NCI-H2081 treated with DMSO at 0.1 percent for 48 hours (cell line): ENCODE measurements at regions not wholly inside any gene's neighbourhood (a gene's known extent, or its start where the extent isn't known, plus 50 kb on each side); places are given as distances from the start of the nearest gene placed in this dataset.

Source experiments
- DNase-seq: peaks from one replicate; lab custom pipeline; 2025; lab: John Stamatoyannopoulos, UW

DNA sequence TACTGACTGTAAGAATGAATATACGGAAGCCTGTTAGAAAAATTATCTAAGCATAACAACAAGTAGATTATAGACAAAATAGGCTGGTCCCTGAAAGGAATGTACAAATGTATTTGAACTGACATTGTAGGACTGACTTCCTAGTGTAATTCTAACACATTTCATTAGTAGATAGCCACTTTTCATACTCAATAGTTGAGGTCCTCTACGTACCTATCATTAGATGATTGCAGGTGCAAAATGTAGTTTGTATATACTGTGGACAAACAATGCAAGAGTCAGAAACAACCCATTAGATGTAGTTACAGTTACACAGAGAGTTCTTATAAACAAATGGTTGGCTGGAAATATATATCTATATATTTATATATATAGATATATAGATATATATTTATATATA lies 402.3 kb upstream of the SLITRK6 start:
- DNase-seq: no peak

- DNase-seq: no peak
Observed at GRCh38 chr13:86193281-86193680, 394.1 kb upstream of the SLITRK6 start.

- no peak for DNase-seq
Observed at GRCh38 chr13:86188170-86188569, 389.0 kb upstream of the SLITRK6 start.

DNA sequence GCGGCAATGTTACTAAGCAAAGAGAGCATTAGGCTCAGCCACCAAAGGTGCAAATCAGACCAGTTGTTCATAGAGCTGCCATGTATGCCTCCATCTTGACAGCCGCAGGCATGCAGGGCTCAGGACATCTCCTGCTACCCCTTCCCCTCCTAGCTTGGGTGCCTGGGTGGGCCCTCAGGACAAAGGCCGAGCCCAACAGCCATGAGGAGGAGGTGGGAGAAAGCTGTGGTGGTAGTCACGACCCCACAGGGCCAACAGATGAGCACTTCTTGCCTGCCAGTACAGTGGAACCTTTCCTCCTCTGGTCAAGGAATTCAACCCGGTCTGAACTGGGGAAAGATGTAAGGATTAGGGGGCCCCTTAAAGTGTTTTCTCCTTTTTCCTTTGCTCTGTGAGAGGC lies 386.4 kb upstream of the SLITRK6 start:
- DNase-seq: no peak

GRCh38 chr13:86185107-86185506 lies 385.9 kb upstream of the SLITRK6 start:
- no peak for DNase-seq

GRCh38 chr13:86174622-86175021 lies 375.4 kb upstream of the SLITRK6 start:
- DNase-seq: no peak

GRCh38 chr13:86172961-86173360 lies 373.7 kb upstream of the SLITRK6 start:
- no peak for DNase-seq

DNA sequence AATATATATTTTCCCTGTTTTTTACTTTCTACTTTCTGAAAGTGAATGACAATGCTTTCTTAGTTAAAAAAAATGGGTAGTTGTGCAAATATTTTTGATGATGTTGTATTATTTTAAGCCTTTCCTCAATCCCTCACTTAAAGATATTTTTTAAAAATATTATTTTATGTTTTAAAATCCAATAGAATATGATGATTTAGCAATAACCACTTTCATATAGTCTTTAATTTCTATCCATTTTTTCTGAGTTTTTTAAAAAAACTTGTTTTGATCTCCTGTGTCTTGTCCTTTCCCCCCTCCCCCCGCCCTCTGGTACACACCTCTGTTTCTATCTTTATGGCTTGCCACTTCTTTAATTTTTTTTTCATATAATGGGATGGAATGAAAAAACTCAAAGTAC lies 362.0 kb upstream of the SLITRK6 start:
- DNase-seq: no peak

GRCh38 chr13:86155756-86156155 lies 356.5 kb upstream of the SLITRK6 start:
- no peak for DNase-seq

- no peak for DNase-seq
Observed at GRCh38 chr13:86142080-86142479, 342.9 kb upstream of the SLITRK6 start.

DNA sequence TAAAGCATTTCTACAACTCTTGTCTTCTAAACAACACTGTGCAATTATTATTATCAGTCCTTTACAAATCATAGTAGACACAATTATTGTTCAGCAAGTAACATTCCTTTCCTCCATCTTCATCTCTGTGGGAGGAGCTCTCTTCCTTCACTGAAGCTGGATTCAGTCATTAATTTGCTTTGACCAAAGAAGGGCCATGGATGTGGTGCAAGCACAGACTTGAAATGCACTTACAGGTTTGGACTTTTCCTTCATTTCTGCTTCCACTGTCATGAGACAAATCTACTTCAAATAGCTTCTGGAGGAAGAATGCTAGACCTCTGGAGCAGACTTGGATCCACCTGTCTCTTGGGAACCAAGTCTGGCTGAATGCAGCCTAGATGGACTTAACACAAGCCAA lies 336.6 kb upstream of the SLITRK6 start:
- no peak for DNase-seq

- DNase-seq: no peak
Observed at GRCh38 chr13:86121881-86122280, 322.7 kb upstream of the SLITRK6 start.

DNA sequence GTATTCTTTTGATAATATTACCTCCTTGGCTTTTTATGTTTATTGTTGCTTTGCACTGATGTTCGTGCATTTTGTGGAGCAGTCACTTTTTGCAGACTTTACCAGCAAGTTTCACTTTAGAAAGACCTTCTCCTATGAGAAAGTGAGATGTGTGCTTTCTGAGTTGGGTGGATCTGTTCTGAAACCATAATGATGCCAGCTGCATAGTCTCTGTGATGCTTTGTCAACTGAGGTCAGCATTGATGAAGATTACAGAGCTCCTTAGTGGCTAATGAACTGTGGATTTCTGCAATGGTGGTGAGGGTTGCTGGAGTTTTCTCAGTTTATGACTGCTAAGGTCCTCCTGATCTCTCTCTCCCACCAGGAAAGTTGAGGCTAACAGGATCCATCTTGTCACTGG lies 309.9 kb upstream of the SLITRK6 start:
- DNase-seq: no peak

- no peak for DNase-seq
Observed at GRCh38 chr13:86108334-86108733, 309.1 kb upstream of the SLITRK6 start.

DNA sequence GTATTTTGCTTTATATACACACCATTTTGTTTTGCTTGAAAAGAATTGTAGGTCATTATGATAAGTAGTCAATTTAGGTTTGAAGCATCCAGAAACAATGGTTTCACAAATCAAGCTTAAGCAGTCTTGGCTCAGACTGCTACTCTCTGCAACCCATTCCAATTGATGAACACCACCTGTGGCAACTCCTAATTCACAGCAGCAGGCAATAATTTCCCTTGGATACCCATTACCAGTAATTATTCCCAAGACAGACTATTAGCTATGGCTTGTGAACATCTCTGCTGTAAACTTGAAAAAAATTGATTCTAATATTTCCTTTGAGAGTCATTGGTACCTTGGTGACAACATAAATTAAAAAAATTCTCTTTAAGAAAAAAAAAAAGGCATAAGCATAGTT lies 299.3 kb upstream of the SLITRK6 start:
- DNase-seq: no peak

DNA sequence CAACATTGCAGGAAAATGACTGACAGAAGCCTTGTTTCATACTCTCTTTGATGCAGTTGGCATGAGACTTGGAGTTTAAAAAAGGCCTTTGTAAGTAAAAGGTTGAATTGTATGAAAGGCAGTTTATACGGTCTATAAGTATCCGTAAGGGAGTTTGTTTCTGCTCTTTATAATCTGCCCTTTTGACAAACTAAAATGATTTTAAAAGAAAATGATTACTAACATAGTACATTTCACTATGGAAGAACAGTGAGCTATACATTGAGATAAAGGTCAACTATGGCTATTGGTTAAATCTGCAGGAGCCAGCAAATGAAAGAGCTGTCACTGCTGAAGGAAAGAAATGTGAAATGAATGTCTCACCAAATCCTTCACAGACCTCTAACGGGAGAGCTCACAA lies 296.1 kb upstream of the SLITRK6 start:
- DNase-seq: no peak

- DNase-seq: no peak
Observed at GRCh38 chr13:86090181-86090580, 291.0 kb upstream of the SLITRK6 start.

GRCh38 chr13:86087244-86087643 lies 288.0 kb upstream of the SLITRK6 start:
- no peak for DNase-seq

- no peak for DNase-seq
Observed at GRCh38 chr13:86085890-86086289, 286.7 kb upstream of the SLITRK6 start.

DNA sequence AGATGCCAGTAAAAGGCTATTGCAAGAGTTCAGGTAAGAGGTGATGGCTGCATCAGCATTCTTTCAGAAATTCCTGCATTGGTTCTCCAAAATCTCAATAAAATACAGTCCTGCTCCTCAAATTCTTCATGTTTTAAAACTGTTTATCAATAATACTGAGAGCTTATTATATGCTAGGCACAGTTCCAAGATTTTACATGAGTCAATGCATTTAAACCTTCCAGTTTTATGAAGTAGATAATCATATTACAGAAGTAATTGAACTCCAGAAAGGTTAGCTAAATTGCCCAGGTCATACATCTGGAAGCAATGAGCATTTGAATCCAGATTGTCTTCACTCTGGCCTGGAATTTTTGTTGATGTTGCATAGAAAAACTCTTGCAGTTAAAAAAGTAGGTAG lies 282.9 kb upstream of the SLITRK6 start:
- no peak for DNase-seq

GRCh38 chr13:86080340-86080995 lies 281.2 kb upstream of the SLITRK6 start:
- DNase-seq: no peak

- DNase-seq: no peak
Observed at GRCh38 chr13:86066611-86067365, 267.6 kb upstream of the SLITRK6 start.

- DNase-seq: no peak
Observed at GRCh38 chr13:86052141-86052540, 252.9 kb upstream of the SLITRK6 start.
